ENCODE measurements at regions not wholly inside any gene's neighbourhood (a gene's known extent, or its start where the extent isn't known, plus 50 kb on each side); places are given as distances from the start of the nearest gene placed in this dataset.

GRCh38 chr13:91214031-91214430 lies 133.5 kb upstream of the MIR17HG start:
- H3K4me3 ChIP-seq (ENCODE audit: extremely low read depth, insufficient read depth, low read length, poor library complexity, severe bottlenecking) = no peak overlapping the region
- H3K36me3 ChIP-seq (ENCODE audit: control insufficient read depth, insufficient read depth, low read length) = no peaks in the 10 kb centered on the region
- H3K27ac ChIP-seq (ENCODE audit: low read depth, low read length, severe bottlenecking) = no peak overlapping the region
- WGBS, 2 experiments (ENCODE audit: insufficient coverage in 2 of 2) = 70 to 73% methylated on average over 1 of the region's 2 CpGs
- no peaks in the 10 kb centered on the region for H3K9me3 ChIP-seq (ENCODE audit: control insufficient read depth, low read length)
- no peaks in the 10 kb centered on the region for H3K4me1 ChIP-seq (ENCODE audit: control insufficient read depth, insufficient read depth, low read length, poor library complexity, severe bottlenecking)

DNA sequence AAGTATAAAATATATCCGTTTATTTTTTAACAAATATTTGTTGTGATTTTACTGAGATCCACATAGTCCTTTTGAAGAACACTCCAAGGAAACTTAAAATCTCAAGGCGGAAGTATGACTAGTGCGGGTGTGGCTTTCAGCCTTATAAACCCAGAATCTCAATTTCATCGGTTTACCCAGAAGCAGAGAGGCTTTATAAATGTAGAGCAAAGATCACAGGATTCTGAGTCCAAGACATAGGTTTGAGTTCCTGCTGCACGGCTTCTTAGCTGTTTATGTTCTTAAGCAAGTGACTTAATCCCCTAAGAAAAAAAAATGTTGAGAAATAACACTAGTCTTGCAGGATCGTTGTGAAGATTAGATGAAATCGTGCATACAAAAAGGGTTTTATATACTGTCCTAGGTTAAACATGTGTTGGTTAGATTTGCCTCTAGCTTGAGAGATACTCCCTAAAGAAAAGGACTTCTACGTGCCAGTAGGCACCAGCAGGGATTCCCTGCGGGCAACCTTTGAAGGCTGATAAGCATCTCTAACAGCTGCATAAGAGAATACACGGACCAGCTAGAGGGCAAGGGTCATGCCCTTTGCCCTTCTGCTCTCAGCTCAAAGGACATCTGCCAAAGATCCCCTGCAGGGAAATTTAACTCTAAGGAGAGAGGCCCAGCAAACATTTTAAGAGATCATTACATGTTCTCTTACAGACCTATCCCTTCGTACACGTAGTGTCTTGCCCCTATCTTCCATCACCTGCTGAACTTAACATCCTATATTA lies 130.4 kb upstream of the MIR17HG start:
- H3K4me1 ChIP-seq (ENCODE audit: control insufficient read depth, insufficient read depth, low read length, poor library complexity, severe bottlenecking) = no peaks in the 10 kb centered on the region
- H3K9me3 ChIP-seq (ENCODE audit: control insufficient read depth, low read length) = no peaks in the 10 kb centered on the region
- H3K36me3 ChIP-seq (ENCODE audit: control insufficient read depth, insufficient read depth, low read length) = no peaks in the 10 kb centered on the region
- no peak overlapping the region for H3K27ac ChIP-seq (ENCODE audit: low read depth, low read length, severe bottlenecking)
- 17 to 21% methylated on average over 7 of the region's 12 CpGs for WGBS, 2 experiments (ENCODE audit: insufficient coverage in 2 of 2)
- no peak overlapping the region for H3K4me3 ChIP-seq (ENCODE audit: extremely low read depth, insufficient read depth, low read length, poor library complexity, severe bottlenecking)

GRCh38 chr13:91219201-91219600 lies 128.3 kb upstream of the MIR17HG start:
- H3K36me3 ChIP-seq (ENCODE audit: control insufficient read depth, insufficient read depth, low read length) = no peaks in the 10 kb centered on the region
- no CpG with 5 or more reads among the region's 1 CpG for WGBS, 2 experiments (ENCODE audit: insufficient coverage in 2 of 2)
- H3K4me1 ChIP-seq (ENCODE audit: control insufficient read depth, insufficient read depth, low read length, poor library complexity, severe bottlenecking) = no peaks in the 10 kb centered on the region
- no peak overlapping the region for H3K27ac ChIP-seq (ENCODE audit: low read depth, low read length, severe bottlenecking)
- H3K9me3 ChIP-seq (ENCODE audit: control insufficient read depth, low read length) = peaks cover 6% of the 10 kb centered on the region
- no peak overlapping the region for H3K4me3 ChIP-seq (ENCODE audit: extremely low read depth, insufficient read depth, low read length, poor library complexity, severe bottlenecking)

- 83 to 88% methylated on average over 1 of the region's 1 CpG for WGBS, 2 experiments (ENCODE audit: insufficient coverage in 2 of 2)
- Histone ChIP-seq H3K9me3 (ENCODE audit: control insufficient read depth, low read length) (peaks cover 6% of the 10 kb centered on the region), H3K36me3 (ENCODE audit: control insufficient read depth, insufficient read depth, low read length) (no peaks in the 10 kb centered on the region), H3K27ac (ENCODE audit: low read depth, low read length, severe bottlenecking) (no peak overlapping the region), H3K4me1 (ENCODE audit: control insufficient read depth, insufficient read depth, low read length, poor library complexity, severe bottlenecking) (no peaks in the 10 kb centered on the region), H3K4me3 (ENCODE audit: extremely low read depth, insufficient read depth, low read length, poor library complexity, severe bottlenecking) (no peak overlapping the region)
Measured at GRCh38 chr13:91220872-91221271, 126.6 kb upstream of the MIR17HG start.

DNA sequence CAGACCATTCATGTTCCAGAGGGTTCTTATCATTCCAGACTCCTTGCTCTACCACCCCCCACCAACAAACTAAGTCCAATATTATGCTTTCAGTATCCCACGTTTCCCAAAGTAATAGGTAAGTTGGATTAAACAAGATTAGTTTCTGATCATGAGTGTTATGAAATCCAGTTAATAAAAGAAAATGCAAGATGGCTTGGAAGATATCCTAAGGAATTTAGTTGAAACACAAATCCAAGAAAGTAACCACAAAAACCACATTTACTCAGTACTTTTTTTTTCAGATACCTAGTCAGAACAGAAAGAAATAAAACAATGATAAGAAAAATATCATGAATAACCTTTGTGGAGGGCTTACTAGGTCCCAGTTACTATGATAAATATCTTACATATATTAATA lies 119.4 kb upstream of the MIR17HG start:
- no peaks in the 10 kb centered on the region for H3K36me3 ChIP-seq (ENCODE audit: control insufficient read depth, insufficient read depth, low read length)
- no CpG with 5 or more reads among the region's 1 CpG for WGBS, 2 experiments (ENCODE audit: insufficient coverage in 2 of 2)
- H3K4me3 ChIP-seq (ENCODE audit: extremely low read depth, insufficient read depth, low read length, poor library complexity, severe bottlenecking) = no peak overlapping the region
- peaks cover 4% of the 10 kb centered on the region for H3K9me3 ChIP-seq (ENCODE audit: control insufficient read depth, low read length)
- H3K27ac ChIP-seq (ENCODE audit: low read depth, low read length, severe bottlenecking) = no peak overlapping the region
- peaks cover 3% of the 10 kb centered on the region for H3K4me1 ChIP-seq (ENCODE audit: control insufficient read depth, insufficient read depth, low read length, poor library complexity, severe bottlenecking)

DNA sequence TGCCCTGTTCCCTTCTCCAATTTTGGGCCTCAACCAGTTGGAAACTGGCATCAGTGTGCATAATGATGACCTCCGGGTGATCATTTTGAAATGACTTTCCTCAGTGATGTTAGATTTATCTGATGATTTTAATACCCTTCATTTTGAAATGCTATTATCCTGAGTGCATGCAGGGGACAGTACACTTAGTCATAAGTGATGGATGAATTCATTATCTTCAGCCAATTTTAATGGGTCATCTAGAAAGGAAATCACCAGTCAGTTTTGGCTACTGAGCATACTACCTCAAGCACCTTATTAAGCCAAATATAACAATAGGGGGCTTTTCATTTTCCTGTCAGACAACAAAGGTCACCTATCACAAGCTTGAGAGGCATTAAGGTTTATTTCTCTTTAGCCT lies 118.5 kb upstream of the MIR17HG start:
- Histone ChIP-seq H3K9me3 (ENCODE audit: control insufficient read depth, low read length) (no peaks in the 10 kb centered on the region), H3K36me3 (ENCODE audit: control insufficient read depth, insufficient read depth, low read length) (no peaks in the 10 kb centered on the region), H3K4me3 (ENCODE audit: extremely low read depth, insufficient read depth, low read length, poor library complexity, severe bottlenecking) (no peak overlapping the region), H3K27ac (ENCODE audit: low read depth, low read length, severe bottlenecking) (no peak overlapping the region), H3K4me1 (ENCODE audit: control insufficient read depth, insufficient read depth, low read length, poor library complexity, severe bottlenecking) (peaks cover 3% of the 10 kb centered on the region)
- WGBS, 2 experiments (ENCODE audit: insufficient coverage in 2 of 2) = 100% methylated on average over 1 of the region's 1 CpG; no CpG with 5 or more reads in 1 of the 2 experiments

DNA sequence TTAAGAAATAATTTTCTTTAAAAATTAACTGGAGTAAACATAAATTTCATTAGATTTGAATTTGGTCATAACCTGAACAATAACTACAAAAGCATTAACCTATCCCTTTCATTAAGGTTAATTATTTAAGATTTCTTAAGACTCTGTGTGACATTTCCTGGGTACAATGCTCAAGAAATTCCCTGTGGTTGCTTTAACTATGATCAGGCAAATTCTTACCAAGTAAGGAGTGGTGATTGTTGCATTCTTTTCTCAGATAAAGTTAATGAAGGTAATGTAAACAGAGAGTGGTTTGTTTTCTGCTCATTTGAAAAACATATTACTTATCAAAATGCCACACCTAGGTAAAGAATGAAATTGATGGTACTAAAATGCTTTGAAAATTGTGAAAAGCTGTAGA lies 114.8 kb upstream of the MIR17HG start:
- Histone ChIP-seq H3K27ac (ENCODE audit: low read depth, low read length, severe bottlenecking) (no peak overlapping the region), H3K4me3 (ENCODE audit: extremely low read depth, insufficient read depth, low read length, poor library complexity, severe bottlenecking) (no peak overlapping the region), H3K4me1 (ENCODE audit: control insufficient read depth, insufficient read depth, low read length, poor library complexity, severe bottlenecking) (peaks cover 3% of the 10 kb centered on the region), H3K36me3 (ENCODE audit: control insufficient read depth, insufficient read depth, low read length) (no peaks in the 10 kb centered on the region), H3K9me3 (ENCODE audit: control insufficient read depth, low read length) (no peaks in the 10 kb centered on the region)

- no peaks in the 10 kb centered on the region for H3K9me3 ChIP-seq (ENCODE audit: control insufficient read depth, low read length)
- WGBS, 2 experiments (ENCODE audit: insufficient coverage in 2 of 2) = no CpG with 5 or more reads among the region's 3 CpGs
Measured at GRCh38 chr13:91233291-91233690, 114.2 kb upstream of the MIR17HG start.

GRCh38 chr13:91236182-91236581 lies 111.3 kb upstream of the MIR17HG start:
- WGBS, 2 experiments (ENCODE audit: insufficient coverage in 2 of 2) = 91 to 100% methylated on average over 3 of the region's 3 CpGs

More at GRCh38 chr13:91233291-91233690, 114.2 kb upstream of the MIR17HG start:
- Histone ChIP-seq H3K36me3 (ENCODE audit: control insufficient read depth, insufficient read depth, low read length) (no peaks in the 10 kb centered on the region), H3K4me3 (ENCODE audit: extremely low read depth, insufficient read depth, low read length, poor library complexity, severe bottlenecking) (no peak overlapping the region), H3K27ac (ENCODE audit: low read depth, low read length, severe bottlenecking) (no peak overlapping the region), H3K4me1 (ENCODE audit: control insufficient read depth, insufficient read depth, low read length, poor library complexity, severe bottlenecking) (peaks cover 3% of the 10 kb centered on the region)

DNA sequence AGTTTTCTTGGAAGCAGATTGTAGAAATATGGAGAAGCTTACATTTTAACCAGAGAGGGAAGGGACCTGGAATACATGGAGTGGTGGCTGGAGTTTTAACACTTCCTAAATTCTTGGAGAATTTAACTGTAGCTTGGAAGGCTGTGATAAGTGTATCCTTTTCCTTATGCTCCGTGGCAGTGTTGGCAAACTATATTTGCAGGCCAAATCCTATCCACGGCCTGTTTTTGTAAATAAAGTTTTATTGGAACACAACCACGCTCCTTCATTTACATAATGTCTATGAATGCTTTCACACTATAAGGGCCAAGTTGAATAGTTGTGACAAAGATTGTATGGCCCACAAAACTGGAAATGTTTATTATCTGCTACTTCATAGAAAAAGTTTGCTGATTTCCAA lies 110.6 kb upstream of the MIR17HG start:
- no CpG with 5 or more reads among the region's 3 CpGs for WGBS, 2 experiments (ENCODE audit: insufficient coverage in 2 of 2)
- peaks cover 3% of the 10 kb centered on the region for H3K4me1 ChIP-seq (ENCODE audit: control insufficient read depth, insufficient read depth, low read length, poor library complexity, severe bottlenecking)

More at GRCh38 chr13:91236182-91236581, 111.3 kb upstream of the MIR17HG start:
- Histone ChIP-seq H3K4me1 (ENCODE audit: control insufficient read depth, insufficient read depth, low read length, poor library complexity, severe bottlenecking) (peaks cover 3% of the 10 kb centered on the region), H3K36me3 (ENCODE audit: control insufficient read depth, insufficient read depth, low read length) (no peaks in the 10 kb centered on the region), H3K9me3 (ENCODE audit: control insufficient read depth, low read length) (no peaks in the 10 kb centered on the region), H3K4me3 (ENCODE audit: extremely low read depth, insufficient read depth, low read length, poor library complexity, severe bottlenecking) (no peak overlapping the region), H3K27ac (ENCODE audit: low read depth, low read length, severe bottlenecking) (no peak overlapping the region)

DNA sequence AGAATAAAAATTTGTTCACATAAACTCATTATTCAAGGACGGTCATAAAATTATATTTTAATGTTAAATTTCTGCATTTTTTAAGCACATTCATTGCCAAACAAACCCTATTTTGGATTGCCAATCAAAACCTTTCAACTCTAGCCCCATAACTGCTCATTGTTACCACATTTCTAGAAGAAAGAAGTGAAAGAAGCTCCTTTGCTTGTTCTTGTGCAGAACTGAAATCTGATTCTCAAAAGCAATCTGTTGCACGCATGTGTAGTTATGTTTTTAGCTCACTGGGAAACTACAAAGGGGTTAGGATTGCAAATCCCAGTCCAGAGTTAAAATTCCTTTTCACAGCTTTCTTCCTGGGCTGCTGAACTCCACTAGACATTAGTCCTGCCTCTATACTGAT lies 109.5 kb upstream of the MIR17HG start:
- no peak overlapping the region for H3K4me3 ChIP-seq (ENCODE audit: extremely low read depth, insufficient read depth, low read length, poor library complexity, severe bottlenecking)
- no peaks in the 10 kb centered on the region for H3K36me3 ChIP-seq (ENCODE audit: control insufficient read depth, insufficient read depth, low read length)
- no peak overlapping the region for H3K27ac ChIP-seq (ENCODE audit: low read depth, low read length, severe bottlenecking)
- H3K4me1 ChIP-seq (ENCODE audit: control insufficient read depth, insufficient read depth, low read length, poor library complexity, severe bottlenecking) = peaks cover under 1% of the 10 kb centered on the region
- WGBS, 2 experiments (ENCODE audit: insufficient coverage in 2 of 2) = 100% methylated on average over 1 of the region's 2 CpGs
- no peaks in the 10 kb centered on the region for H3K9me3 ChIP-seq (ENCODE audit: control insufficient read depth, low read length)

More for the DNA sequence above, 110.6 kb upstream of the MIR17HG start:
- H3K27ac ChIP-seq (ENCODE audit: low read depth, low read length, severe bottlenecking) = no peak overlapping the region
- H3K9me3 ChIP-seq (ENCODE audit: control insufficient read depth, low read length) = no peaks in the 10 kb centered on the region
- H3K36me3 ChIP-seq (ENCODE audit: control insufficient read depth, insufficient read depth, low read length) = no peaks in the 10 kb centered on the region
- H3K4me3 ChIP-seq (ENCODE audit: extremely low read depth, insufficient read depth, low read length, poor library complexity, severe bottlenecking) = no peak overlapping the region

All from mesodermal cell (in vitro differentiated cells).